Neural cell (in vitro differentiated cells): ENCODE measurements at regions not wholly inside any gene's neighbourhood (a gene's known extent, or its start where the extent isn't known, plus 50 kb on each side); places are given as distances from the start of the nearest gene placed in this dataset.

Experiments used
- H2AFZ ChIP-seq: fragments of 200-600, 300-800 bp; sonication (generic), shearing (Covaris generic); 2 replicates; pipeline ENCODE4 v1.6.0; 2014; ENCODE audit warnings: low read depth, mild to moderate bottlenecking, antibody characterized with exemption, low read length, moderate library complexity
- H3F3A ChIP-seq: fragments of 200-600 bp; shearing (Covaris generic); 2 replicates; pipeline ENCODE4 v1.6.1; 2016; ENCODE audit warnings: mild to moderate bottlenecking, moderate library complexity, mixed read lengths, antibody characterized with exemption, low read length; ENCODE audit not compliant: insufficient read depth, poor library complexity, severe bottlenecking
- H3K27ac ChIP-seq: fragments of 200-600, 300-800 bp; sonication (generic), shearing (Covaris generic); 2 replicates; pipeline ENCODE4 v1.5.1; 2014; ENCODE audit warnings: mild to moderate bottlenecking, low read length, moderate library complexity
- H3K27me3 ChIP-seq: fragments of 300-800, 200-600 bp; sonication (generic), shearing (Covaris generic); 2 replicates; pipeline ENCODE4 v1.6.0; 2014; ENCODE audit warnings: mild to moderate bottlenecking, low read depth, low read length, moderate library complexity; ENCODE audit not compliant: insufficient read depth
- H3K36me3 ChIP-seq: fragments of 300-800, 200-600 bp; sonication (generic), shearing (Covaris generic); 2 replicates; pipeline ENCODE4 v1.5.1; 2014; ENCODE audit warnings: mild to moderate bottlenecking, antibody characterized with exemption, low read length, moderate library complexity; ENCODE audit not compliant: insufficient read depth
- H3K4me2 ChIP-seq: fragments of 300-800, 200-600 bp; sonication (generic), shearing (Covaris generic); 2 replicates; pipeline ENCODE4 v1.6.0; 2014; ENCODE audit warnings: mild to moderate bottlenecking, low read length
- H3K4me3 ChIP-seq: fragments of 300-800, 200-600 bp; sonication (generic), shearing (Covaris generic); 2 replicates; pipeline ENCODE4 v1.5.1; 2014; ENCODE audit warnings: mild to moderate bottlenecking, low read length, moderate library complexity
- H3K79me2 ChIP-seq: fragments of 200-600 bp; shearing (Covaris generic); replicated peaks from 2 replicates; pipeline ENCODE4 v1.6.0; 2014; ENCODE audit warnings: mild to moderate bottlenecking, low read length, moderate library complexity; ENCODE audit not compliant: insufficient read depth
- H3K9ac ChIP-seq: fragments of 300-800, 200-600 bp; sonication (generic), shearing (Covaris generic); 2 replicates; pipeline ENCODE4 v1.6.1; 2016; ENCODE audit warnings: mild to moderate bottlenecking, low read length, mixed read lengths
- H3K9me2 ChIP-seq: fragments of 200-600 bp; shearing (Covaris generic); 2 replicates; pipeline ENCODE4 v1.6.1; 2016; ENCODE audit warnings: mild to moderate bottlenecking, low read length, mixed read lengths; ENCODE audit not compliant: insufficient read depth
- H3K9me3 ChIP-seq: fragments of 200-600, 300-800 bp; sonication (generic), shearing (Covaris generic); 2 replicates; pipeline ENCODE4 v1.6.1; 2016; ENCODE audit warnings: mild to moderate bottlenecking, mixed run types, low read length, moderate library complexity, mixed read lengths
- H4K20me1 ChIP-seq: fragments of 200-600 bp; shearing (Covaris generic); 2 replicates; pipeline ENCODE4 v1.6.1; 2016; ENCODE audit warnings: mild to moderate bottlenecking, mixed run types; ENCODE audit not compliant: insufficient read depth
- EP300 ChIP-seq: fragments of 450-650 bp; conservative IDR thresholded peaks from 2 replicates; pipeline ENCODE4 v1.6.1; 2014; ENCODE audit warnings: antibody characterized with exemption, mild to moderate bottlenecking, moderate library complexity; ENCODE audit not compliant: poor library complexity, severe bottlenecking
- EZH2 ChIP-seq: fragments of 200-600, 300-800 bp; shearing (Covaris generic), sonication (generic); IDR thresholded peaks from 2 replicates; pipeline ENCODE4 v1.6.1; 2014; ENCODE audit warnings: antibody characterized with exemption, low read length, borderline replicate concordance, mild to moderate bottlenecking; ENCODE audit not compliant: insufficient read depth, poor library complexity, severe bottlenecking
- MXI1 ChIP-seq: fragments of 450-650 bp; conservative IDR thresholded peaks from 2 replicates; pipeline ENCODE4 v1.6.1; 2014; ENCODE audit warnings: antibody characterized with exemption, mild to moderate bottlenecking; ENCODE audit not compliant: poor library complexity, severe bottlenecking
- POLR2AphosphoS5 ChIP-seq: IDR thresholded peaks from 2 replicates; pipeline ENCODE4 v1.6.1; 2012
- RAD21 ChIP-seq: fragments of 450-650 bp; conservative IDR thresholded peaks from 2 replicates; pipeline ENCODE4 v1.6.1; 2014; ENCODE audit warnings: antibody characterized with exemption, mild to moderate bottlenecking, moderate library complexity
- SMC3 ChIP-seq: fragments of 450-650 bp; conservative IDR thresholded peaks from 2 replicates; pipeline ENCODE4 v1.6.1; 2014; ENCODE audit warnings: antibody characterized with exemption, mild to moderate bottlenecking, moderate library complexity; ENCODE audit not compliant: poor library complexity
- TAF1 ChIP-seq: IDR thresholded peaks from 2 replicates; pipeline ENCODE4 v1.6.1; 2012; ENCODE audit warnings: low read depth
- TF ChIP-seq, protein P1 (sequence below): fragments of 450-650 bp; IDR thresholded peaks from 2 replicates; pipeline ENCODE4 v1.5.1; 2014; ENCODE audit warnings: antibody characterized with exemption, mild to moderate bottlenecking, moderate library complexity; ENCODE audit not compliant: poor library complexity, severe bottlenecking
- TF ChIP-seq, protein P2 (sequence below): IDR thresholded peaks from 2 replicates; pipeline ENCODE4 v1.6.1; 2012; ENCODE audit warnings: borderline replicate concordance

DNA sequence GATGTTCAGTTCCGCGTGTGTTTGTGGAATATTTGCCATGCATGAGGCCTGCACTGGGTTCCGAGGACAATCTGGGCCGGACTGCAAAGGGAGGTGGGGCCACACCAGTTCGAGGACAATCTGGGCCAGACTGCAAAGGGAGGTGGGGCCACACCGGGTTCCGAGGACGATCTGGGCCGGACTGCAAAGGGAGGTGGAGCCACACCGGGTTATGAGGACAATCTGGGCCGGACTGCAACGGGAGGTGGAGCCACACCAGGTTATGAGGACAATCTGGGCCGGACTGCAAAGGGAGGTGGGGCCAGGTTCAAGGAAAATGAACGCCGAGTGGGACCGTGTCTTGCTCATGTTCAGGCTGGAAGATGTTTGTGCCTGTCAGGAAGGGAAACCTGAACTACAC is 97.8 kb upstream of the HDAC4 start:
- Histone ChIP-seq H3K4me2 (no peak overlapping the region), H3K4me3 (no peak overlapping the region), H3K27me3 (no peaks in the 10 kb centered on the region), H3F3A (no peaks in the 10 kb centered on the region), H4K20me1 (no peaks in the 10 kb centered on the region), H3K27ac (no peak overlapping the region), H3K79me2 (no peaks in the 10 kb centered on the region), H3K36me3 (no peaks in the 10 kb centered on the region), H3K9ac (no peak overlapping the region), H2AFZ (no peak overlapping the region), H3K9me2 (no peaks in the 10 kb centered on the region), H3K9me3 (no peaks in the 10 kb centered on the region)
- no peak for TF ChIP-seq POLR2AphosphoS5
- TF ChIP-seq EZH2: no peak
- no peak for TF ChIP-seq MXI1
- no peak for TF ChIP-seq TAF1
- TF ChIP-seq, protein P1, sequence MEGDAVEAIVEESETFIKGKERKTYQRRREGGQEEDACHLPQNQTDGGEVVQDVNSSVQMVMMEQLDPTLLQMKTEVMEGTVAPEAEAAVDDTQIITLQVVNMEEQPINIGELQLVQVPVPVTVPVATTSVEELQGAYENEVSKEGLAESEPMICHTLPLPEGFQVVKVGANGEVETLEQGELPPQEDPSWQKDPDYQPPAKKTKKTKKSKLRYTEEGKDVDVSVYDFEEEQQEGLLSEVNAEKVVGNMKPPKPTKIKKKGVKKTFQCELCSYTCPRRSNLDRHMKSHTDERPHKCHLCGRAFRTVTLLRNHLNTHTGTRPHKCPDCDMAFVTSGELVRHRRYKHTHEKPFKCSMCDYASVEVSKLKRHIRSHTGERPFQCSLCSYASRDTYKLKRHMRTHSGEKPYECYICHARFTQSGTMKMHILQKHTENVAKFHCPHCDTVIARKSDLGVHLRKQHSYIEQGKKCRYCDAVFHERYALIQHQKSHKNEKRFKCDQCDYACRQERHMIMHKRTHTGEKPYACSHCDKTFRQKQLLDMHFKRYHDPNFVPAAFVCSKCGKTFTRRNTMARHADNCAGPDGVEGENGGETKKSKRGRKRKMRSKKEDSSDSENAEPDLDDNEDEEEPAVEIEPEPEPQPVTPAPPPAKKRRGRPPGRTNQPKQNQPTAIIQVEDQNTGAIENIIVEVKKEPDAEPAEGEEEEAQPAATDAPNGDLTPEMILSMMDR: no peak
- TF ChIP-seq, protein P2, sequence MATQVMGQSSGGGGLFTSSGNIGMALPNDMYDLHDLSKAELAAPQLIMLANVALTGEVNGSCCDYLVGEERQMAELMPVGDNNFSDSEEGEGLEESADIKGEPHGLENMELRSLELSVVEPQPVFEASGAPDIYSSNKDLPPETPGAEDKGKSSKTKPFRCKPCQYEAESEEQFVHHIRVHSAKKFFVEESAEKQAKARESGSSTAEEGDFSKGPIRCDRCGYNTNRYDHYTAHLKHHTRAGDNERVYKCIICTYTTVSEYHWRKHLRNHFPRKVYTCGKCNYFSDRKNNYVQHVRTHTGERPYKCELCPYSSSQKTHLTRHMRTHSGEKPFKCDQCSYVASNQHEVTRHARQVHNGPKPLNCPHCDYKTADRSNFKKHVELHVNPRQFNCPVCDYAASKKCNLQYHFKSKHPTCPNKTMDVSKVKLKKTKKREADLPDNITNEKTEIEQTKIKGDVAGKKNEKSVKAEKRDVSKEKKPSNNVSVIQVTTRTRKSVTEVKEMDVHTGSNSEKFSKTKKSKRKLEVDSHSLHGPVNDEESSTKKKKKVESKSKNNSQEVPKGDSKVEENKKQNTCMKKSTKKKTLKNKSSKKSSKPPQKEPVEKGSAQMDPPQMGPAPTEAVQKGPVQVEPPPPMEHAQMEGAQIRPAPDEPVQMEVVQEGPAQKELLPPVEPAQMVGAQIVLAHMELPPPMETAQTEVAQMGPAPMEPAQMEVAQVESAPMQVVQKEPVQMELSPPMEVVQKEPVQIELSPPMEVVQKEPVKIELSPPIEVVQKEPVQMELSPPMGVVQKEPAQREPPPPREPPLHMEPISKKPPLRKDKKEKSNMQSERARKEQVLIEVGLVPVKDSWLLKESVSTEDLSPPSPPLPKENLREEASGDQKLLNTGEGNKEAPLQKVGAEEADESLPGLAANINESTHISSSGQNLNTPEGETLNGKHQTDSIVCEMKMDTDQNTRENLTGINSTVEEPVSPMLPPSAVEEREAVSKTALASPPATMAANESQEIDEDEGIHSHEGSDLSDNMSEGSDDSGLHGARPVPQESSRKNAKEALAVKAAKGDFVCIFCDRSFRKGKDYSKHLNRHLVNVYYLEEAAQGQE: no peak
- TF ChIP-seq RAD21: no peak
- no peak for TF ChIP-seq EP300
- no peak for TF ChIP-seq SMC3

DNA sequence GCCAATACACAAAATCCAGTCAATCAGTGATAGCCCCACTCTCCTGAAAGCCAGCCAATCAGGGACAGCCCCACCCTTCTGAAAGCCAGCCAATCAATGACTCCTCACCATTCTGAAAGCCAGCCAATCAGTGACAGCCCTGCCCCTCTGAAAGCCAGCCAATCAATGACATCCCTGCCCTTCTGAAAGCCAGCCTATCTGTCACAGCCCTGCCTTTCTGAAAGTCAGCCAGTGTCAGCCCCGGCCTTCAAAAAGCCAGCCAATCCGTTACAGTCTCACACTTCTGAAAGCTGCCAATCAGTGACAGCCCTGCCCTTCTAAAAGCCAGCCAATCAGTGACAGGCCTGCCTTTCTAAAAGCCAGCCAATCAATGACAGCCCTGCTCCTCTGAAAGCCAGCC is 95.9 kb upstream of the HDAC4 start:
- Histone ChIP-seq H3K79me2 (no peaks in the 10 kb centered on the region), H3K9me3 (no peaks in the 10 kb centered on the region), H3K4me2 (no peak overlapping the region), H2AFZ (no peak overlapping the region), H3F3A (no peaks in the 10 kb centered on the region), H3K4me3 (no peak overlapping the region), H3K9ac (no peak overlapping the region), H4K20me1 (no peaks in the 10 kb centered on the region), H3K27ac (no peak overlapping the region), H3K27me3 (no peaks in the 10 kb centered on the region), H3K9me2 (no peaks in the 10 kb centered on the region), H3K36me3 (no peaks in the 10 kb centered on the region)
- TF ChIP-seq MXI1 (no peak), RAD21 (no peak), POLR2AphosphoS5 (no peak), SMC3 (no peak), TAF1 (no peak), EP300 (no peak), EZH2 (no peak)
- TF ChIP-seq, protein P2: no peak
- TF ChIP-seq, protein P1: no peak
